H1 (cell line): ENCODE measurements at regions not wholly inside any gene's neighbourhood (a gene's known extent, or its start where the extent isn't known, plus 50 kb on each side); places are given as distances from the start of the nearest gene placed in this dataset.
A peak's percentile ranks its signal among the peaks of the same experiment; 100 is the strongest.

ENCODE experiments used
- ATF3 ChIP-seq: IDR thresholded peaks from 2 replicates; pipeline ENCODE4 v1.6.1; 2011; ENCODE audit warnings: low read depth, mild to moderate bottlenecking, low read length; ENCODE audit not compliant: insufficient read depth
- BRCA1 ChIP-seq: IDR thresholded peaks from 2 replicates; pipeline ENCODE4 v1.6.1; 2012; ENCODE audit warnings: low read depth, low read length, improper control_type of control experiment
- E2F6 ChIP-seq: IDR thresholded peaks from 2 replicates; pipeline ENCODE4 v1.6.1; 2012; ENCODE audit warnings: inconsistent platforms
- EGR1 ChIP-seq: IDR thresholded peaks from 2 replicates; pipeline ENCODE4 v1.6.1; 2011; ENCODE audit warnings: low read depth, low read length, borderline replicate concordance
- KDM1A ChIP-seq: fragments of 200-600, 300-600 bp; sonication (generic); IDR thresholded peaks from 2 replicates; pipeline ENCODE4 v1.7.1; 2016; ENCODE audit warnings: mild to moderate bottlenecking, low read length, borderline replicate concordance
- RBBP5 ChIP-seq: IDR thresholded peaks from 2 replicates; pipeline ENCODE4 v1.7.1; 2012; ENCODE audit warnings: low read depth, mild to moderate bottlenecking, inconsistent platforms, low read length, moderate library complexity, borderline replicate concordance
- SIN3A ChIP-seq, 2 experiments: IDR thresholded peaks in 1 of 2; conservative IDR thresholded peaks in 1 of 2; 2 replicates each; pipeline ENCODE4 v1.6.1; 2011 to 2012; ENCODE audit warnings: low read length in 2 of 2, improper control_type of control experiment in 1 of 2, low read depth in 1 of 2, mild to moderate bottlenecking in 1 of 2
- TAF1 ChIP-seq: IDR thresholded peaks from 2 replicates; pipeline ENCODE4 v1.6.1; 2011; ENCODE audit warnings: mild to moderate bottlenecking, low read depth, low read length
- TAF7 ChIP-seq: optimal IDR thresholded peaks from 2 replicates; pipeline ENCODE3; 2011; ENCODE audit warnings: low read depth, mild to moderate bottlenecking, inconsistent platforms, low read length, moderate library complexity, borderline replicate concordance
- ZNF274 ChIP-seq: IDR thresholded peaks from 2 replicates; pipeline ENCODE4 v1.7.0; 2012; ENCODE audit warnings: low read length, borderline replicate concordance; ENCODE audit errors: extremely low read depth

DNA sequence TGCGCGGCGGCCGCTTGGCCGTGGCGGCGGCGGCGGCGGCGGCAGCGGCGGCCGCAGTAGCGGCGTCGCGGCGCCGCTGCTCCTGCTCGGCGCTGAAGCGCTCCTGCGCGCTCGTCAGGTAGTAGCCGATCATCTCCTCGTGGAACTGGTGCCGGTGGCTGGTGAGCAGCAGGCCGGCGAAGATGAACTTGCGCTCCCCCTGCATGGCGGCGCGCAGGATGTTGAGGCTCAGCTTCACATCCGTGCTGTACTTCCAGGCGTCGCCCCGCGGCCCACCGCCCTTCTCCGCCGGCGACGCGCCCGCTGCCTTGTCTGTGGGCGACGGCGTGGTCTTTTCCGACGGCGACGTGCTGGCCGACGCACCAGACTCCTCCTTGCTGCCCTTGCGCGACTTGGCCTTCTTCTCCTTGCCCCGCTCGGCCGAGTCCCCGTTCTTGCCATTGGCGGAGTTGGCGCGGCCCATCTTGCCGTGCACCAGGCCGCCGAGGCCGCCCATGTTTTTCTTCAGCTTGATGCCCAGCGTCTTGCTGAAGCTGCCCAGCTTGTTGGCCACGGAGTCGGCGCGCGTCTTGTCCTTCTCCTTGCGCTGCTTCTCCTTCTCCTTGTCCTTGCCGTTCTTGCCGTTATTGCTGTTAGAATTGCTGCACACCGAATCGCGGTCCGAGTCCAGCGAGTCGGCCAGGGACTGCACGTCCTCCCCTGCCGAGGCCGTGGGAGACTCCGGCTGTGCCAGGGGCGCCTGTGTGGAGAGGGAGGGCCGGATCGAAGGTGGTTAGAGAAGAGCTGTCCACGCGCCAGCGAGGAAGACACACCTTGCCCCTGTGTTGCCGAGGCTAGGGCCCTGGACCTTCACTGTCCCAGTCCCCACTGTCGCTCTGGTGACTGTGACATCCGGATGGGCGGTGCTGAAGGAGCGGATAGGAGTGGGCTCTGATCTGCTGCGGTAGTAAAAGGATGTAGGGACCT is 157.6 kb downstream of the KLF13 start (continued):
- TF ChIP-seq SIN3A (conservative IDR thresholded peaks at IDR 0.05 in 1 of 2, IDR thresholded peaks at IDR 0.05 in 1 of 2; ENCODE audit: low read depth in 1 of 2, low read length in 2 of 2), result no peak
- TF ChIP-seq TAF7, result no peak
- no peak for TF ChIP-seq ZNF274
- TF ChIP-seq KDM1A, result no peak
- no peak for TF ChIP-seq ATF3
- 0 out of 2 replicates have a peak, but pooled peaks have one; percentile 23 for TF ChIP-seq RBBP5
- 0 out of 2 replicates have a peak, but pooled peaks have one; percentile 21 for TF ChIP-seq TAF1
- peak; percentile 81 for TF ChIP-seq E2F6
- no peak for TF ChIP-seq BRCA1
- TF ChIP-seq EGR1, result no peak
